ENCODE measurements at regions not wholly inside any gene's neighbourhood (a gene's known extent, or its start where the extent isn't known, plus 50 kb on each side); places are given as distances from the start of the nearest gene placed in this dataset.

- intact Hi-C loops (cut with DNase I; ENCODE audit: low total_unique reads): no loop called here
- DNase-seq: no peak
- no peak overlapping the region for H3K4me3 ChIP-seq
- no peaks in the 10 kb centered on the region for H3K36me3 ChIP-seq (ENCODE audit: low read depth, missing control alignments)
- WGBS, 2 donors: 33 to 48% methylated on average over 1 of the region's 1 CpG
- peaks cover 3% of the 10 kb centered on the region for H3K4me1 ChIP-seq
- no peak overlapping the region for H3K27ac ChIP-seq
- no peaks in the 10 kb centered on the region for H3K9me3 ChIP-seq
- no peaks in the 10 kb centered on the region for H3K27me3 ChIP-seq
- TF ChIP-seq POLR2A (IDR thresholded peaks at IDR 0.05) (no peak), CTCF (IDR thresholded peaks at IDR 0.05) (no peak)
Measured at GRCh38 chr2:221929259-221929658, 357.2 kb upstream of the EPHA4 start.

DNA sequence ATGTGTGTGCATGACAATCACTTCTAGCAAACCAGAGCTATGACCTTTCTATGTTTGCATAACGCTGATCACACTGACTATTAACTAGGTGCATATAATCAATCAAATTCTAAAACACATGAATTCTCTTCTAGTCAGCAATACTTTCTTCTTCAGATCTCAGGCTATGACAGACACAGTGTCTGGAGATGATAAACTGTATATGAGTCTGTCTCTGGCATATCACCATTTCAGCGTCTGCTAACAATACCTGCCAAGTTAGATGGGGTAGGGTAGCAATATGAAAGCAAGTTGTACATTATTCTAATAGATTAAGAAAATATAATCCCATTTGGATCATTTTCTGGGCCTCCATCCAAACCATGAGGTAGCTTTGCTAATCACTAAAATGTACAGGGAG, 354.2 kb upstream of the EPHA4 start:
- Histone ChIP-seq H3K27ac (no peak overlapping the region), H3K9me3 (no peaks in the 10 kb centered on the region), H3K4me1 (peaks cover 3% of the 10 kb centered on the region), H3K36me3 (ENCODE audit: low read depth, missing control alignments) (no peaks in the 10 kb centered on the region), H3K27me3 (no peaks in the 10 kb centered on the region), H3K4me3 (no peak overlapping the region)
- intact Hi-C loops (cut with DNase I; ENCODE audit: low total_unique reads): no loop called here
- TF ChIP-seq POLR2A (IDR thresholded peaks at IDR 0.05) (no peak), CTCF (IDR thresholded peaks at IDR 0.05) (no peak)
- no peak for DNase-seq
- 93% methylated on average over 2 of the region's 2 CpGs for WGBS, 2 donors

DNA sequence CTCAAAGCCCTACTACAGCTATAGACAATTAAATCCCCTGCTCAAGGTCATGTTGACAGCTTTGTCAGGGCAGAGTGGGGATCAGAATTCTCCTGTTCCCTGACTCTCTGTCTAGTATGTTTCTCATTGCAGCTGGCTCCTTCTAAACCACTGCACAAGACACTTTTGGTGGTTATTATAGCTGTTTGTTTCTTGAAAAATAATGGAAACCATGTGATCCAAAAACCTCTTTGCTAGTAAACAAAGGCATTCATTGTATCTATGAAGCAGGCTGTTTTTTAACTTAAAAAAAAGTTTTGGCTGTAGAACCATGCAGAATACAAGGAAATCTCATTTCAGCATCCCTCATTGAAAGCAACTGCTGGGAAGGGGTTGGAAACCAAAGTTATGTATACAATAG, 352.5 kb upstream of the EPHA4 start:
- TF ChIP-seq POLR2A (IDR thresholded peaks at IDR 0.05) (no peak), CTCF (IDR thresholded peaks at IDR 0.05) (no peak)
- intact Hi-C loops (cut with DNase I; ENCODE audit: low total_unique reads): no loop called here
- Histone ChIP-seq H3K27me3 (no peaks in the 10 kb centered on the region), H3K27ac (no peak overlapping the region), H3K4me3 (no peak overlapping the region), H3K9me3 (no peaks in the 10 kb centered on the region), H3K4me1 (peaks cover 3% of the 10 kb centered on the region), H3K36me3 (ENCODE audit: low read depth, missing control alignments) (no peaks in the 10 kb centered on the region)
- DNase-seq: no peak

DNA sequence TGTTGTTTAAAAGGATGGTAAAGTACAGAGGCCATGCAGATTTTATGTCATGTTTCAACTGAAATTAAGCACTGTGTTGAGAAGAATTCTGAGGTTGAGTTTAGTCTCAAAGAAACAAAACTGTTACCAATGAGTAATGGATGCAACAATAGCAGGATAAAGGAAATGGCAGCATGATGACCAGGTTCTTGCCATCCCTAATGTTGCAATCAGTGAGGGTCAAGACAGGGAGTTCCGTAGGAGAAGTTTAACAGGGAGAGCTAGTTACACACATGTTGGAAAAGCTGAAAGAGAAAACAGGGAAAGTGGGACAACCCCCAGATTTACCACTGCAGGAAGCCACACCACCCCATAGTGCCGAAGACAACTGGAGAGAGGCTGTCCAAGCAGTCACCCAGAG, 343.8 kb upstream of the EPHA4 start:
- no peaks in the 10 kb centered on the region for H3K27me3 ChIP-seq
- no peaks in the 10 kb centered on the region for H3K4me1 ChIP-seq
- WGBS, 2 donors: 64 to 71% methylated on average over 2 of the region's 2 CpGs
- no peak overlapping the region for H3K27ac ChIP-seq
- no peaks in the 10 kb centered on the region for H3K9me3 ChIP-seq
- intact Hi-C loops (cut with DNase I; ENCODE audit: low total_unique reads): no loop called here
- no peak overlapping the region for H3K4me3 ChIP-seq
- no peak for TF ChIP-seq POLR2A (IDR thresholded peaks at IDR 0.05)
- TF ChIP-seq CTCF (IDR thresholded peaks at IDR 0.05): no peak
- no peaks in the 10 kb centered on the region for H3K36me3 ChIP-seq (ENCODE audit: low read depth, missing control alignments)
- no peak for DNase-seq

GRCh38 chr2:221914334-221914880, 342.3 kb upstream of the EPHA4 start:
- no peaks in the 10 kb centered on the region for H3K27me3 ChIP-seq
- H3K27ac ChIP-seq: no peak overlapping the region
- intact Hi-C loops (cut with DNase I; ENCODE audit: low total_unique reads): no loop called here
- no peaks in the 10 kb centered on the region for H3K9me3 ChIP-seq
- WGBS, 2 donors: 49 to 59% methylated on average over 3 of the region's 3 CpGs
- H3K36me3 ChIP-seq (ENCODE audit: low read depth, missing control alignments): no peaks in the 10 kb centered on the region
- H3K4me3 ChIP-seq: no peak overlapping the region
- H3K4me1 ChIP-seq: no peaks in the 10 kb centered on the region
- no peak for DNase-seq
- no peak for TF ChIP-seq POLR2A (IDR thresholded peaks at IDR 0.05)
- no peak for TF ChIP-seq CTCF (IDR thresholded peaks at IDR 0.05)
